GM18858 (cell line): ENCODE measurements at regions not wholly inside any gene's neighbourhood (a gene's known extent, or its start where the extent isn't known, plus 50 kb on each side); places are given as distances from the start of the nearest gene placed in this dataset.
"Not testable (repeated sequence)": the region's sequence is repeated elsewhere in the genome, so short reads cannot be mapped to it uniquely, and the experiment has no call there.

Experiments used
- ATAC-seq: cut with Tn5 transposase; IDR thresholded peaks from one replicate; pipeline ENCODE4 v1.9.1; 2021; ENCODE audit not compliant: unreplicated experiment

DNA sequence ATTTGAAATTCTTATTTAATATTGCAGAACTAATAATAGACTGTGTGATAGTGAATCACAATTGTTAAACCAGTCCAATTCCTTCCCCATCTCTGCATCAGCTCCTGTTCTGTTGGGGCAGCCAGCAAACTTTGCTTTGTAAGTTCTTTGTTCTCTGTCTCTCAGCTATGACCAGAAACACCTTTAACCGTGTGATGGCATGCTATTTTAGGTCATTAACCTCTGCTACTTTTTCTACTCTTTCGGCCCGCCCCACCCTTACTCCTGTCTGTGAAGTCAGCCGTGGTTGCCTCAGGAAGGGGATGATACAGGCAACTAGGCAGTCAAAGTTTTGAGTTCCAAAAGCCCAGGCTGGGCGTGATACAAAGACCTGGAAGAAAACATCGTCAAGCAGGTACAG is 51.3 kb upstream of the EGFL6 start:
- ATAC-seq: no peak

DNA sequence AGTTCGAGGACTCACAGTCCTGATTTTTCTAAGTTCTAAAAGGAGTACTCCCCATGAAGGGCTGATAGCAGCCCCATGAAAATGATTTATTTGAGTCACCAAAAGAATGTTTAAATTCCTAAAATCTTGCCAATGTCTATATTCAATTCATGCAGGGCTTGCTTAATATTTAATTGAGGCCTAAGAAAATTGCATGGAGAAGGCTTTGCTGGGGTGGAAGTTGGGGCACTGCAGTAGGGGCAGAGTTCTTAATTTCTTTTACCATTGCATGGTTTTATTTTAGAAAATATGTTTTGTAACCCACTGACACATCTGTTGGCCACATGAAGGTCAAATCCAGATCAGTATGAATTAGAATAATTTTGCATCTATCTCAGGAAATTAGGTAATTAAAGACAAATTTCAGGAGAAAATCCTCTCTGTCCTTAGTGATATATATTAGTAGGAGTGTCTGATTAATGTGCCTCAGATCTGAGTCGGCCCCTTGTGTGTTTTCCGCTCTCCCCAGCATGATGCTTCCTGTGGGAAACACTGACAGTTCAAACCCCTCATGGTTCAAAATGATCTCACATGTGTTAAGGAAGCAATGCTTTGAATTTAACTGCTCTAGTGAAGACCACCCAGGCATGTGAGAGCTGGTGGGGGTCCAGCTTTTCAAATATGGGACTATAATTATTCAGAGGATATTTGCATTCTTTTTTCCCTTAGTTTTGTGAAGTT is 54.0 kb upstream of the EGFL6 start:
- no peak for ATAC-seq

DNA sequence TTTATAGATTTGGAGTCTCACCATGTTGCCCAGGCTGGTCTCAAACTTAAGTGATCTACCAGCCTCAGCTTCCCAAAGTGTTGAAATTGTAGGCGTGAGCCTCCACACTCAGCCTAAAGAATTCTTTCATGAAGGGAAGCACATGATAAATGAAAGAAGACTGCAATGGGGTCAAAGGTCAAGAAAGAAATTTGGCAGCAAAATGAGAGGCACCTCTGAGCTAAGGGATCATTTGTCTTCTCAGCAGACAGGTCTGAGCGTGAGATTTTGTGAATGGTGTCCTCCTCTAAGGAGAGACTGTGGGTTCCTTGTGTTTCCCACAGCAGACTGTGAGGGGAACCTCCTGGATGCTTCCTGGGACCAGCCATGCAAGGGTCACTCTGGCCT is 57.5 kb upstream of the EGFL6 start:
- no peak for ATAC-seq

DNA sequence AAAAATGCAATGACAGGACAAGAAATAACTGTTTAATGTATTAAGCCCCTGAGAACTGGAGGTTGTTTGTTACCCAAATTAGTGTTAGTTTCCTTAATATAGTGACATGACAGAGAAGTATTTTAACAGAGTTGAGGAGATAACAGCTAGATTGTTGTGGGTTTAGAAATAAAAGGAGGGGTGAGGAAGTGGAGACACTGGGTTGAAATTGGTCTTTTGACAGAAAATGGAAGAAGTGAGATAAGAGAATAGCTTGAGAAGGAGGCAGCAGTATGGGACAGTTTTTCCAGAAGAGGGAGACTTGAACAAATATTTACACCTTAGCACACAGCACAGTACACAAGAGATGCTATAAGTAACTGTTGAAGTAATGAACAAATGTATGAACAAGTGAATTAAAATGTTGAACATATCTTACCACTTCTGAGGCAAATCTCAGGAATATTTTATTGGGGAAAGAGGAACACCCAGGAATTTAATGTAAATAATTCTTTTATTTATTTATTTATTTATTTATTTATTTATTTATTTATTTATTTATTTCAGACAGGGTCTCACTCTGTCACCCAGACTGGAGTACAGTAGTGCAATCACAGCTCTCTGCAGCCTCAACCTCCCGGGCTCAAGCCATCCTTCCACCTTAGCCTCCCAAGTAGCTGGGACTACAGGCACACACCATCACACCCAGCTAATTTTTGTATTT is 58.0 kb upstream of the EGFL6 start:
- no peak for ATAC-seq

DNA sequence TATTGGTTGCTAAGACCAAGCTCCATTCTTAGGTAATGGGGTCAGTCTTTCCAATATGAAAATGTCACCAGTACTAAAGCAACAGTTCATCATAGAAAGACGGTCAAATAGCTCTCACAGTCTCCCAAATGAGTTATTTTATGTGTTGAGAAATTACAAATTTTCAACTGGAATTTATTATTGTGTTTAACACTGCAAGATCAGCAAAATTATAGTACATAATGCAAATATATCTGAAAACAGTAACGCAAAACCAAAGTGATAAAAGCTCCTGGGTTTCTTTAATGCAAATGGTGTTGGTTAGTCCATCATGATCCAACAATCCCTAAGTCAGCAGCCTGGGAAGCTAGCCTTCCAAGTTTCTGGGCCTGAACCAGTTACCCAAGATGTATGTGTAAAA is 61.5 kb upstream of the EGFL6 start:
- no peak for ATAC-seq

DNA sequence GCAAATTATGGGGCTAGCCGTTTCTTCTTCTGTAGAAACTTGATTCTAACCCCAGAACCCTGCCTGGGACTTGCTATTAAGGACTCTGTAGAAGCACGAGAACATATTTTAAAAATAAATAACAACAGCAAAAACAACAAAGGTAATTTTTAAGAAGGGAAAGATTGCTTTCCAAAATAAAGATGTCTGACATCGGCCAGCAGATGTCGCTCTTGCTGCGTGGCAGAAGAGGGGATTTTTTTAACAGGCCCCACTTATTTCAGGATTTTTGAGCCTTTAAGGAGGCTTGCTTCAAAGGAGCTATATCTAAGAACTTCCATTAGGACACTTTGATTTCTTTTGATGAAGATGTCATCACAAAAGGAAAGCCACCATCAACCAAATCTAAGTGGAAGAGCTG is 62.8 kb upstream of the EGFL6 start:
- ATAC-seq: no peak

DNA sequence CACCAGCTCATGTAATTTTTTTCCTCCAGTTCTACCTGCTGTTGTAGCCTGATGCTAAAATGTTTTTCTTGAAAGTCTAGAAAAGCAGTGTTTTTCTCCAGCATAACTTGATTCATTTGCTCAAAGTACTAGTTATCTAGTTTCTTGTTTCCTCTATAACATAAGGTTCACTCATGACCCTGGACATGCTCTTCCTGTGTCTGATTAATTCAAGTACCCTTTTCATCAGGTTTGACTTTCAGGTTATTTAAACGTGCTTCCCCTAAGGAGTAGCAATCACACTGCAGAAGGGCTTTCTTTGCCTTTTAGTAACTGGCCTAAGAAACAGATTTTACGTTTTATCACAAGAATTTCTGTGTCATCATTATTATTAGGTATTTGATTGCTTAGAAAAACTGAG is 66.8 kb upstream of the EGFL6 start:
- ATAC-seq: no peak

DNA sequence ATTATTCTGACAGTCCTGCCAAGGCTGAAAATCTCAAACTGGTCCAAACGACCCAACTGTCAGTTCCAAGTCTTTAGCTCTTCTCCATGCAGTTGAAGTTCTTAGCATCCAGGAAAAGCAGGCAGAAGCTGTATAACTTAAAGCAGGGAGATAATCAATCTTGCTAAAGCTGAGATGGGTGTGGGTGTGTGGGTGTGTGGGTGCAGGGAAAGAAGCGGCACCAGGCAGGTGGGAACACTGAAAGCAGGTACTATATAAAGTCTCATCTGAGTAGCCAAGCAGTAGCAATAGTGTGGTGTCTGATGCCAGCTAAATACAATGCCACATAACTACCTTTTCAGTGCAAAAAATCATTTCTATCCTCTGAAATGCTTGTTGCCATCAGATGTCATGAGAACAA is 69.7 kb upstream of the EGFL6 start:
- no peak for ATAC-seq

DNA sequence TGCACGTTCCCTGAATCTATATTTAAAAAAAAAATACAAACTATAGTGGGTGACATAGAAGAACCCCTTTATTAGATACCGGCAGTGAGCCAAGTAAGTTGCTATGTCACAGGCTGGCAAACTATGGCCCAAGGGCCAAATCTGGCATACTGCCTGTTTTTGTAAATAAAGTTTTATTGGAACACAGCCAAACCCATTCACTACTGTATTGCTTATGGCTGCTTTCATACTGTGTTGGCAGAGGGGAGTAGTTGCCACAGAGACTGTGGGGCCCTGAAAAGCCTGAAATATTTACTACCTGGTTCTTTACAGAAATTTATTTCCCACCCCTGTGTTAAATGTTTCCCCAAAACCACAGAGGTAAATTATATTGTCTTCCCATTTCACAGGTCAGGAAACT is 71.2 kb upstream of the EGFL6 start:
- ATAC-seq: no peak

DNA sequence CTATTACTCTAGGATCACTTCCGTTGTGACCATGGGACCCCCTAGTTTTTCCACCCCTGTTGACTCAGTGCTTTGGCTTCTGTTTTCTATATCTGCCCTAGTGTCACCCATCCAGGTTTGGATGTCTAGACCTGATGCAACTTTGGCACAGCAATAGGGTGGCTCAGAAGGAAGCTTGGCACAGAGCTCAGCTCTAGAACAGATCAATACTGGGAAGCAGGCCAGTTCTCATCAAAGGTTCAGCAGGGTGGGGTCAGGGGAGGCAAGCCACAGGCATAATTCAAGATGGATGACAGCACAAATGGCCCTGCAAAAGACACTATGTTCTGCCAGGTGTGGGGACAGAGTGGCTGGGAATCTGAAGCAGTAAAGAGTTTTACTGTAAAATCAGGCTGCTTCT is 74.2 kb upstream of the EGFL6 start:
- no peak for ATAC-seq

DNA sequence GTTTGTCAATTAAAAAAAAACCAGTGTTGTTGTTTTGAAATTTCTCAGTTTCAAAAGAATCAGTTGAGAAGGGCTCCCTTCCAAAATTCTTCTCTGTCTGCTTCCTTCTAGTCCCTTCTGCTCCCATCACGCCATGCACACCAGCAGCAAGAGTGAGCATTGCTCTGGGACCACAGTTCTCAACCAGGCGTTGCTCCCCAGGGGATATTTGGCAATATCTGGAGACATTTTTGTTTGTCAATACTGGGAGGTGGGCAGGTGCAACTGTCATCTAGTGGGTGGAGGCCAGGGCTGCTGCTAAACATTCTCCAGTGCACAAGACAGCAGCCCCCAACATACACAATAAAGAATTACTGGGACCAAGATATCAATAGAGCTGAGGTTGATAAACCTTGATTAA is 74.8 kb upstream of the EGFL6 start:
- no peak for ATAC-seq

DNA sequence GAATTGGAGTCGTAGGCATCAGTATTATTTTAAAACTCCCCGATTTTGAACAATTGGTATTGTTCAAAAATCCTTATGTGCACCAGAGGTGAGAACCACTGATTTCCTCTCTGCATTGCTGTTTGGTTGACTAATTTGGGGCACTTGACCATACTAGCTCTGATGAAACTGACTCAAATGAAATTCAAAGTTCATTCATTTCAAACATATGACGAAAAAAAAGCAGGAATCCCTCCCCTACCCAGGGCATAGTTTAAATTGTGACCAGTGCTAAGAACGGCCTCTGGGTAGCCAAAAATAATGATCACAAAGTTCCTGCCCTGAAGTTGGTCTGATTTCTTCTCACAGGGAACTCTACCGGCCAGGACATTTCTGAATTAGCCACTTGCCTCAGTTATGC is 75.7 kb upstream of the EGFL6 start:
- no peak for ATAC-seq

DNA sequence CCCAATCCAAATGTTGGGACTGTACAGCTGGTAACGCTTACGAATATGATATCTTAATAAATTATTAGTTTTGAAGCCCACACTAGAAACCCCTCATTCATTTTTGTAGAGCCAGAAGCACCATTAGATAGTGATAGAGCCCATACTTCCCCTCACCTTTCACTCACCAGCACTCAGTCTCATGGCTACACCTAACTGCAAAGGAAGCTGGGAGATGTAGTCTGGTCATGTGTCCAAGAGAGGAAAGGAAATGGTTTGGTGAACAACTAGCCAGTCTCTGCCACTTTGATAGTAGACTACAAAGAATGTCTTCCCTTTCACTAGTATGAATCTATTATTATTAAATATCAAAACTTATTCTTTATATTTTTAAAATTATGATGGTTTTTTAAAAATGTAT is 77.1 kb upstream of the EGFL6 start:
- ATAC-seq: no peak

DNA sequence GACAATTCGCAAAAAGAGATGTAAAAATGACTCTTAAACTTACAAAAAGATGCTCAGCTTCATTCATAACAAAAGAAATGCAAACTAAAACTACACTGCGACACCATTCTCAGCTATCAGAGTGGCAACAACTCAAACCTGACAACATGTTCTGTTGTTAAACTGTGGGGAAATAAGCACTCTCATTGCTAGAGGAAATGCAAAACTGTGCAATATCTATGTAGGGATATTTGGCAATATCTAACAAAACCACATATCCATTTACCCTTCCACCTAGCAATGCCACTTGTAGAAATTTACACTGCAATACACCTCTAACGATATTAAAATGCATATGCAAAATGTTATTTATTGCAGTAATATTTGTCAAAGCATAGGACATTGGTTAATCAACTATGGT is 78.3 kb upstream of the EGFL6 start:
- ATAC-seq: no peak

DNA sequence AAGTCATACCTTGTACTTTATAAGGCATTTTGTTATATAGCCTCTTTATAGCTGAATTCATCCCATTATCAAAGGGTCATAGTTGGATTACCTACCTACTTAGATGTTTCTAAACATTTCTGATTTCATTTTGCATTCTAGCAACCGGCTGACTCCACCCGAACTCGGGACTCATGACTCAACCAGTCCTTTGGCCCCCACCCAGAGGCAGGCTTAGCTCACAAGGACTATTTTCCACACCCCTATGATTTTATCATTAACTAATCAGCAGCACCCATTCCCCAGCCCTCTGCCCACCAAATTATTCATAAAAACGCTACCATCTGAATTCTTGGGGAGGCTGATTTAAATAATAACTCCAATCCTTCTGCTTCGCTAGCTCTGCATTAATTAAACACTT is 79.9 kb upstream of the EGFL6 start:
- ATAC-seq: no peak

DNA sequence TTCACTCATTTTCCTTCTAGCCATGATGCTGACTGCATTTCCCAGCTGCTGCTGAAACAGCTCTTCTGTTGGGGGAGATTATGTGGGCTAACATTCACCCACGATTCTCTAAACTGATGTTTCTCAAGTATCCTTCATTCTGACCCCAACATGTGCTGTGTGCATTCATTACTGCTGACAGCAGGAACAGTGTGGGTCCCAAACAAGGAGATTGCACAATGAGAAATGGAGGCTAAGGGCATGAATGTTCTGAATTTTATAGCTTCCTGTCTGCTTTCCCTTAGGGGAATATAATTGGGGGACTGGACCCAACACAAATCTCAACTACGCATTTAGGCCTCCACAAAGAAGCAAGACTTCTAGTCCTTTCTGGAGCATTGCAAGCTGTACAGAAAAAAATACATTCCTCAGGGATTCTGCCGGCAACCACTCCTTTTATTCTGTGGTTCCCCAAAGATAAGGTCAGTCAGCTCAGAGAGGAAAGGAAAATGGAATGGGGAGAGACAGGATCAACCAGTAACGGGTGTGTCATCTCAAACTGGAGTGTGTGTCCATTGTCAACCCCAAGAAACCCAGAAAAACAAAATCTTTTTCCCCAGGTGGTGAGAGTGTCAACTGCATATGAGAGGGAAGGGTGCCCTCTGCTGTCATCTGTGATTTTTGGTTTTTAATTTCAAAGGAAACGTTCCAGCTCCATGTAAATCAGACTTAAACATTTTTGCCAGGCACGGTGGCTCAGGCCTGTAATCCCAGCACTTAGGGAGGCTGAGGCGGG is 81.5 kb upstream of the EGFL6 start:
- ATAC-seq: peak; percentile 53

DNA sequence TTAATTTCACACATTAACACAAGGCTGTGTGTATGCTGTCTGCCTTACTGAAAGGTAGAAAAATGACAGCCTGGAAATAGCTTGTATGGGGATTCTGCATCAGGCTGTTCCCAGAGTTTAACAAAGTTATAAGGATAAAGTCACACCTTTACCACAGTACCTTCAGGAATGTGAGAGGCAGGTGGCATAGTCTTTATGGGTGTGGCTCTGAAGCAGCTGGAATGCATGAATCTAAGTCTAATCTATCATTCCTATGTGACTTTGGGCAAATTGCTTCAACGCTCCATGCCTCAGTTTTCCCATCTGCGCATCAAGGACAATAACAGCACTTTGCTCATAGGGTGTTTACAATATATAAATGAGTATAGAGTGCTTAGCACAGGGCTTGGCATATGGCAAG is 84.2 kb upstream of the EGFL6 start:
- no peak for ATAC-seq

DNA sequence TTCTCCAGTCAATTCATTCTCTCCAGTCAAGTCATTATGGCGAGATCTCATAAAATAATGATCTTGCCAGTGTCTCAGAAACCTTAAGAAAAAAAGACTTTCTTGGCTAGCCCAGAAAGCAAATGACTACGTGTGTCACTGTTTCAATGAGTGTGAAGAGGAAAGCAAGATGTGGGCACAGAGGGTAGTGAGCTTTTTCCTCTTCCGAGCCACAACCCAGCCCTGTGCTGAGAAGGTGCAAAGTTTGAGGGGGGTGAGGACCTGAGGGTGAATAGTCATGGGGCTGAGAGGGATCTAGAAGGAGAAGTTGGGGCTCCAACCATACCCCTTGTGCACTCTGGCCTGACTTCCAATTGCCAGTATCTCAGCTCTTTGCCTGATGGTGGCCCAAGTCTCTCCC is 85.6 kb upstream of the EGFL6 start:
- no peak for ATAC-seq

DNA sequence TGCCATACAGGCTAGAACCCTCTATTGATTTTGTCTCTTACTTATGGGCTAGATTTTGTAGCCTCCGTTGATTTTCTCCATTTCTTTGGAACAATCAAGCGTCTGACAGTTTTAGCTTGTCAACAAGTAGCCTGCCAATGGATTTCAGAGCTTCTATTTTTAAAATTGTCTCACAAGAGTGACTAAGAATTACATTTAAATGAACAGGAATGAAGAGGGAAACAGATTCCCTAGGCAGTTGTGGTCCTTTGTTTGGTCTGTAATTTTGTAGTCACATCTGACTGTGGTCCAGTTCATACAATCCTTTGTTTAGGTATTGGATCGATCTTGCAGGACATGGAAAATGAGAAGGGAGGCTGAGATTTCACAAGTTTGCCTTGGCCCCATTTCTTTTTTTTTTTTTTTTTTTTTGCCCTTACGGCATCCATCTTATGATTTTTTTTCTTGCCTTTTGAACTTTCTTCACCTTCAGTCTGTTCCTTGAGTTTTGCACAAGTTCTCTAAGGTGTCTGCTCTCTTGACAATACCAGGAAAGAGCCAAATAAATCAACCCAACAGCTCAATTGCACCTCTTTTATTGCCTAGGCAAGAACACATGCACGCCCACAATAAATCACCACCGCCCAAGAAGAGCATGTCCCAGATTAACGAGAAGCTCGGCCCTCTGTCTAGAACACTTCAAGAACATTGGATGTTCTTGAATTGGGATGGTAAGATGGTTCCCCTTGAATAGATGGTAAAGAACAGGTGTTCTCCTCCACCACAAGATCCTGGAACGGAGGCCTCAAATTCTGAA is 86.5 kb upstream of the EGFL6 start:
- ATAC-seq: no peak

DNA sequence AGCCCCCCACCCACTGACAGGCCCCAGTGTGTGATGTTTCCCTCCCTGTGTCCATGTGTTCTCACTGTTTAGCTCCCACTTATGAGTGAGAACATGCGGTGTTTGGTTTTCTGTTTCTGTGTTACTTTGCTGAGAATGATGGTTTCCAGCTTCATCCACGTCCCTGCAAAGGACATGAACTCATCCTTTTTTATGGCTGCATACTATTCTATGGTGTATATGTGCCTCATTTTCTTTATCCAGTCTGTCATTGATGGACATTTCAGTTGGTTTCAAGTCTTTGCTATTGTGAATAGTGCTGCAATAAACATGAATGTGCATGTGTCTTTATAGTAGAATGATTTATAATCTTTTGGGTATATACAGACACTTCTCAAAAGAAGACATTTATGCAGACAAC is 88.6 kb upstream of the EGFL6 start:
- not testable (repeated sequence) for ATAC-seq

DNA sequence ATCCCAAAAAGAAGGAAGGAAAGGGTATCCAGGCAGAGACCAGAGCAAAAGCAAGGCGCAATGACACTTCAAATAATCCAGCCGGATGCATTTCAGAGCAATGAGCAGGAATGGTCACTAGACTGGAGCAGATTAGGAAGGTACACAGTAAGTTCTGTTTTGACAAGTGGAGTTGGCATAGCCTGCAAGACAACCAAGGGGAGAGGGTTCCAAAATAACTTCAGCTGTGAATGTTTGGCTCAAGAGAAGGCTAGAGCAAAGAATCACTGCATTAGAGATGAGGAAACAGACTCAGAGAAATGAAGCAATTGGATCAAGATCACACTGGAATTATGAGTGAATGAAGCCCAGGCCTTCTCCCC is 90.0 kb upstream of the EGFL6 start:
- ATAC-seq: no peak
